ENCODE measurements at regions not wholly inside any gene's neighbourhood (a gene's known extent, or its start where the extent isn't known, plus 50 kb on each side); places are given as distances from the start of the nearest gene placed in this dataset.

DNA sequence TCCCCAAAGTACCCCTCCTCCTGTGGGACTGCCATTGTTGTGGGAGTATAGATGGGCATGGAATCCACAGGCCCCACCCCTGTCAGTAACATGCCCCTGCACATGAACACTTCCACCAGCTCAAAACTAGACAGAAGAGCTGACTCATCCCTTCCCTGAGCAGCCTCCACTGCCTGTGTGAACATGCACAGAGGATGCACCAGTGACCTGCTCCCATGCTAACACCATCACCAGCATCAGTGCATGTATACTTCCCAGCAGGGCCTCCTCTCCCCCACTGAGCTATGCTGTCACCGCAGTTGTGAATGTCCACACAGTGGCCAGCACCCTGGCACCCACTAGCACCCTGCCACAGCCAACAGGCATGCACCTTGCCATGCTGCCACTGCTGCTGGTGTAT lies 939.8 kb downstream of the EFNA5 start:
- no peak for TF ChIP-seq JUND (IDR thresholded peaks at IDR 0.05; ENCODE audit: low read depth)
- in situ Hi-C loops (cut with HindIII; ENCODE audit: low pct_unique_long_range_greater_than_20kb, low sequenced_read_pairs), result no loop called here
- no peak for DNase-seq (ENCODE audit: low read depth in 1 of 2, low spot score in 1 of 2)

DNA sequence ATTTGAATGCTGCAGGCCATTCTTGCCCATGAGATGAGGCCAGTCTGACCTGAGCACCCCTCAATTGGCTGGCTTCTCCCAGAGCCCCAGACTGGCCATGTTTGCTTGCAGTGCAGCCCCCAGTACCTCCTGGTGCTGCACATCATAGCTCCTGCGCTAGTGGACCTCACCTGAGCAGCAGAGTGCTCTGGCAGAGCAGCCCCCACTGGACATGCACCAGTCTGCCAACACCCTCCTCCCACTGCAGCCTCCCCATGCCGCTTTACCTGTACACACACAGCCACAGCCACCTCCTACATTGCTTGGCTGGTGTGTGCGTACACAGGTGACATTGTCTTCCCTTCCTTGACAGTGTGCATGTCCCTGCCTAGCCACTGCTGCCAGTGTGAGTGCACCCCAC lies 940.2 kb downstream of the EFNA5 start:
- TF ChIP-seq JUND (IDR thresholded peaks at IDR 0.05; ENCODE audit: low read depth), result no peak
- in situ Hi-C loops (cut with HindIII; ENCODE audit: low pct_unique_long_range_greater_than_20kb, low sequenced_read_pairs), result no loop called here
- no peak for DNase-seq (ENCODE audit: low read depth in 1 of 2, low spot score in 1 of 2)

DNA sequence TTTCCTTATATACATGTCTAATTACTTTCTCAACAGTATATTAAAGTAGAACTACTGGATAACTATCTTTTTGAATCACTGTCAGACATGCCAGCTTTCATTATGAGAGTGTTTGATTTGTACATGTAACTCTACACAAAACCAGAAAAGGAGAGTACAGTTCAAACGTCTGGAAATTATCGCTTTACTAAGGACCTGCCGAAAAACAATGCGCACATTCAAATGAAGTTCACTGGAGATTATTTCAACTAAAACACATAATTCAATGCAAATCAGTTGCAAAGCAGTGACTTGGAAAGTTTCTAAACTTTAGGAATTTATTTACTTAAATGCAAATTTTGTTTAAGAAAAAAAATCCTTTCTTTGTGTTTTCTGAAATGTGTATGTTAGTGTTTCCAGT lies 942.5 kb downstream of the EFNA5 start:
- DNase-seq (ENCODE audit: low read depth in 1 of 2, low spot score in 1 of 2), result no peak
- in situ Hi-C loops (cut with HindIII; ENCODE audit: low pct_unique_long_range_greater_than_20kb, low sequenced_read_pairs), result no loop called here
- TF ChIP-seq JUND (IDR thresholded peaks at IDR 0.05; ENCODE audit: low read depth), result no peak

DNA sequence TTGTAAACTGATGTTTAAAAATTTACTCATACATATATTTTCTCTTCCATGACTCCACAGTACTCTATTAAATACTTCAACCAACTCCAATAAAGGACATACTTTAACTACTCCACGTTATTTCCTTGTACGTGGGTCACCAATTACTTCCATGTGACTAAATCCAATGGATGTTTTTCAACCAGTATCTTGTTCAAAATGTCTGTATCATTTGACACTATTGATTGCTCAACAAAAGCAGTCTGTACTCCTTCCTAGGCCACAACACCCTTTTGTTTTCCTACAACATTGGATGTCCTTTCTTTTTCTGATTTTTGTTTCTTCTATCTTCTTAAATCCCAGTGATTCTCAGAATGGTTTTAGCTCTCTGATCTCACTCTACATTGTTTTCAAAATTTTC lies 943.7 kb downstream of the EFNA5 start:
- DNase-seq (ENCODE audit: low read depth in 1 of 2, low spot score in 1 of 2), result no peak
- TF ChIP-seq JUND (IDR thresholded peaks at IDR 0.05; ENCODE audit: low read depth), result no peak
- in situ Hi-C loops (cut with HindIII; ENCODE audit: low pct_unique_long_range_greater_than_20kb, low sequenced_read_pairs), result no loop called here

DNA sequence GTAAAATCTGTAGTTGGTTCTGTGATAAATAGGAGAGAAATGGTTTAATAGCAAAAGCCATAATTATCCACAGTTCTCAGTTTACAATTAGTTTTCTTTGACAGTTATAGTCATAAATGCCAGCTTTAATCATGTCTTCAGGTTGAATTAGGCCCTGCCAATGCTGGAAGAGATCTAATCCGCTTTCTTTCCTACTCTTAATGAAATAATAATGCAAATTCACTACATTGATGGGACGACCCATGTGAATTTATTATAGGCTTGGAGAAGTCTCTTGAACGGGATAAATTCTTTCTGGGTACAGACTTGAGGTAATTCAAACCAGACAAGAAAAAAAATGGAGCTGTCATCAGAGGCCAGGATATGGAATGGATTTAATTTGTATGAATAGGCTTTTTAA lies 950.4 kb downstream of the EFNA5 start:
- DNase-seq (ENCODE audit: low read depth in 1 of 2, low spot score in 1 of 2), result no peak
- TF ChIP-seq JUND (IDR thresholded peaks at IDR 0.05; ENCODE audit: low read depth), result no peak
- in situ Hi-C loops (cut with HindIII; ENCODE audit: low pct_unique_long_range_greater_than_20kb, low sequenced_read_pairs), result no loop called here

DNA sequence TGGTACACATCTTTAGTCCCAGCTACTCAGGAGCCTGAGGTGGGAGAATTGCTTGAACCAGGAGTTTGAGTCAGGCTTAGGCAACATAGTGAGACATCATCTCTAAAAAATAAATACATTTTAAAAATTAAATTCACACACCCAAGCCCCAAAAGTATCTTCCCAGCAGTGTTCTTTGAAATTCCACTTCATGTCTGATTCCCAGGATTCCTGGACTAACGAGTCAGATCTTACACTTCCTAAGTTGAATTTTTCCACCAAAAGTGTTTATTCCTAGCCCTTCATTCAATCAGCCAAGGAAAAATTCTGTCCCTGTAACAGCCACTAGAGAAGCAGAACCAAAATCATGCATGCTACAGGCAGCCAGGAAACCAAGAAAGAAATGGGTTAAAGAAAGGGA lies 970.9 kb downstream of the EFNA5 start:
- in situ Hi-C loops (cut with HindIII; ENCODE audit: low pct_unique_long_range_greater_than_20kb, low sequenced_read_pairs), result no loop called here
- no peak for TF ChIP-seq JUND (IDR thresholded peaks at IDR 0.05; ENCODE audit: low read depth)
- no peak for DNase-seq (ENCODE audit: low read depth in 1 of 2, low spot score in 1 of 2)

DNA sequence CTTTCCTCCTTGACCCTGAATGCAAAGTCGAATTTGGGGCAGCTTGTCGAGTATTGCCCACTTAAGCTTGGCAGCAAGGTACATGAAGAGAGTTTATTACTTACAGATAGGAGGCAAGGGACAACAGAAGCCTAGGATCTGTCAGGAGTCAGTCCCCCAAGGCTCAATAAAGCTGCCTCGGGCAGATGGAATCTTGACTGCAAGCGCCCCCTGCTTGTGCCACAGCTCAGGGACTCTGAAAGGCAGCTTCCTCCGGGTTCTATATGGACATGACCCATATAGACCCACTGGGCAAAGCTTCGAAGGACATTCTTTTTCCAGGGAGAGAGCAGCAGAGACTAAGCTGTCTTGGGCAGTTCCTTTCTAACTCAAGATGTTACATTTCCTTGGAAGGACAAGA lies 971.5 kb downstream of the EFNA5 start:
- in situ Hi-C loops (cut with HindIII; ENCODE audit: low pct_unique_long_range_greater_than_20kb, low sequenced_read_pairs), result no loop called here
- no peak for TF ChIP-seq JUND (IDR thresholded peaks at IDR 0.05; ENCODE audit: low read depth)
- DNase-seq (ENCODE audit: low read depth in 1 of 2, low spot score in 1 of 2), result no peak

DNA sequence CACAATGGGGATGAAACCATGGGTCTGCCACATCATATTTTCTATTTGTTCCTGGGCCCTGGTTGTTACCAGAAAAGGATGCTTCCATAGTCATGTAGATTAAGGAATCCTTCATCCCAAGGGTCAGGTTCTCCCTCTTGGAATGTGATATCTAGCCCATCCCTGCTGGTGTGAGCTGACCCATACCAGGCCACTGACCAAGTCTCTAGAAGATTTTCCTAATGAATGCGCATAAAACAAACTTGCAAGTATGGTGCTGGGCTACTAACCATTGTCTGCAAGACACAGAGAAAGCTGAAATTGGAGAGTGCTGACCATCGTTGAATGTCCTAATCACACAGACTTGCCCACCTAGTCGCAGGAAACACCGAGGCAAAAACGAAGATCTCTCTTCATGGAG lies 972.6 kb downstream of the EFNA5 start:
- no peak for TF ChIP-seq JUND (IDR thresholded peaks at IDR 0.05; ENCODE audit: low read depth)
- DNase-seq (ENCODE audit: low read depth in 1 of 2, low spot score in 1 of 2), result no peak
- in situ Hi-C loops (cut with HindIII; ENCODE audit: low pct_unique_long_range_greater_than_20kb, low sequenced_read_pairs), result no loop called here

DNA sequence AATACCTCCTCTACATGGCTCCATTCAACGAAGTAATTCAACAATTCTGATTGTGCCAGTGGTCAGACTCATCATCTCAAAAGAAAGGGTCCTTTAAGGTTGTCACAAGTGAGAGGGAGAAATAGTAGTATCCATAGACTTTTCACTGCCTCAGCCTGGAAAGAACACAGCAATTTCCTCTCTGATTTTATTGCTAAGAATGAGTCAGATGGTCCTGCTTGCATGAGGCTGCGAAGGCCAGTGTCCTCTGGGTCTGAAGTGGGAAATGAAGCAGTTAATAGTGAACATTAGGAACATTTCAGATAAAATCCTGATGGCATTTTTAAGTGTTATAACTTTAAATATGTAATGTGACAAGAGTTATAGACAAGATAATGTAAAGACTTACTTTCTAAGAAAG lies 979.0 kb downstream of the EFNA5 start:
- no peak for TF ChIP-seq JUND (IDR thresholded peaks at IDR 0.05; ENCODE audit: low read depth)
- in situ Hi-C loops (cut with HindIII; ENCODE audit: low pct_unique_long_range_greater_than_20kb, low sequenced_read_pairs), result no loop called here
- no peak for DNase-seq (ENCODE audit: low read depth in 1 of 2, low spot score in 1 of 2)

DNA sequence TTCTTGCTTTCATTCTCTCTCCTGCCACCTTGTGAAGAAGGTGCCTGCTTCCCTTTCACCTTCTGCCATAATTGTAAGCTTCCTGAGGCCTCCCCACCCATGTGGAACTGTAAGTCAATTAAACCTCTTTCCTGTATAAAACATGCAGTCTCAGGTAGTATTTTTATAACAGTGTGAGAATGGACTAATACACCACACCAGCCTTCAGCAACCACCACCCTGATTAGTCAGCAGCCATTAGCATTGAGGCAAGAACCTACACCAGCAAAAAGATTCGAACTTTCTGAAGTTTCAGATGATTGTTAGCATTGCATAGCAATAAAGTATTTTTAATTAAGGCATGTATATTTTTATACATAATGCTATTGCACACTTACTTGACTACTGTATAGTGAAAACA lies 980.2 kb downstream of the EFNA5 start:
- no peak for DNase-seq (ENCODE audit: low read depth in 1 of 2, low spot score in 1 of 2)
- TF ChIP-seq JUND (IDR thresholded peaks at IDR 0.05; ENCODE audit: low read depth), result no peak
- in situ Hi-C loops (cut with HindIII; ENCODE audit: low pct_unique_long_range_greater_than_20kb, low sequenced_read_pairs), result no loop called here

DNA sequence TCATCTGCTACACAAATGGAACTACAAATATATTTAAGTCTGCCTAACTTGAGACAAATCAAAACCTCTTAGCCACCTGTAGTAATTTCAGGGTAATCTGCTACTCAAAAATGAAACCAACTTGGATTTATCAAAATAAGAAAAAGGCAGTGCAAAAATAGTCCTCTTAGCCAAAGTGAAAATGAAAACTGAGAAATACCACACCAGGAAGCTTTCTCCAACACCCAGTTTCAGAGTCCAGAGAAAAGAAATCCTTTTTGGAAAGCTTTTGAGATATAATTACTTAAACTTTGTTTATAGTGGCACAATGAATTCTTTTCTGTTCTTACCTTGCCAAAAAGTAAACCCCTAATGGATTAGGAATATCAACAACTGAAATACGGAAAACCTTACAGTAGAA lies 990.4 kb downstream of the EFNA5 start:
- in situ Hi-C loops (cut with HindIII; ENCODE audit: low pct_unique_long_range_greater_than_20kb, low sequenced_read_pairs), result no loop called here
- DNase-seq (ENCODE audit: low read depth in 1 of 2, low spot score in 1 of 2), result no peak
- no peak for TF ChIP-seq JUND (IDR thresholded peaks at IDR 0.05; ENCODE audit: low read depth)

DNA sequence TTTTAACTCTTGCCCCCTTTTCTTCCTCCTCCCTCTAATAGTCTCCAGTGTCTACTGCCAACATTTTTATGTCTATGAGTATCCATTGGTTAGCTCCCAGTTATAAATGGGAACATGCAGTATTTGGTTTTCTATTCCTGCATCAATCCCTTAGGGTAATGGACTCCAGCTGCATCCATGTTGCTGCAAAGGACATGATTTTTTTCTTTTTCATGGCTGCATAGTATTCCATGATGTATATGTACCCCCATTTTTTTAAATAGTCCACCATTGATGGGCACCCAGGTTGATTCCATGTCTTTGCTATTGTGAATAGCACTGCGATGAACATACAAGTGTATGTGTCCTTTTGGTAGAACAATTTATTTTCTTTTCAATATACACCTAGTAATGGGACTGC lies 993.7 kb downstream of the EFNA5 start:
- no peak for TF ChIP-seq JUND (IDR thresholded peaks at IDR 0.05; ENCODE audit: low read depth)
- in situ Hi-C loops (cut with HindIII; ENCODE audit: low pct_unique_long_range_greater_than_20kb, low sequenced_read_pairs), result no loop called here
- no peak for DNase-seq (ENCODE audit: low read depth in 1 of 2, low spot score in 1 of 2)

DNA sequence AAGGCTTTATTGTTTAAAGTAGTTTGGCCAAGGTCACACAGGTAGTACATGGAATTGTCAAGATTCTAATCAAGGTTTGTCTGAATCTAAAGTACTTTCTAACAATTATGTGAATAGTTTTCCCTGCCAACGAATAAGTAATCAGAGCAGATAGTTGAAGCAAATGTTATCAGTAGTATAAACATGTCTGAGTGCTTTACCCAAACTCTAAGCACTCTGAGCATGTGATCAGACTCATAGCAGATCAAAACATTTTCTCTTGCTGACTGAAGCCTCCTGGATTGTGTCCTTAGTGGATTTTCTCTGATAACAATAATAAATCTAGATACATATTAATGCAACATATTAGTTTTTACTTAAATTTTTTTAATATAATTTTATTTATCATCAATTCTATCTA lies 995.0 kb downstream of the EFNA5 start:
- no peak for DNase-seq (ENCODE audit: low read depth in 1 of 2, low spot score in 1 of 2)
- no peak for TF ChIP-seq JUND (IDR thresholded peaks at IDR 0.05; ENCODE audit: low read depth)
- in situ Hi-C loops (cut with HindIII; ENCODE audit: low pct_unique_long_range_greater_than_20kb, low sequenced_read_pairs), result no loop called here

DNA sequence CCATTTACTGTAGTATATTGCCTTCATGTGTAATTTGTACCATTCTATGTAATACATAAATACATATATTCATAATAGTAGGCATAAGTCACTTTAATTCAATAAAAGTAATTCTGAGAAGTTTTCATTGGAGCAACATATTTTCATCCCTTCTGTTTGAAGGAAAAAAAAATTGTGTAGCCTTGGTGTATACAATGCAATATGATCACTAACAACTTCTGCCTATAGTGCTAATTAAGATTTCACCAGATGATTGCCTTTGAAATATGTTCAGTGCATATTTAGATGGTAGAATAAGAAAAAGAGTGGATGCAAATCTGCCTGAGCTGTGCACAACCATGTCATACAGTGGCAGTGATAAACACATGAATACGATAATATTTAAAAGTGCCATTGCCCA lies 996.8 kb downstream of the EFNA5 start:
- in situ Hi-C loops (cut with HindIII; ENCODE audit: low pct_unique_long_range_greater_than_20kb, low sequenced_read_pairs), result no loop called here
- DNase-seq (ENCODE audit: low read depth in 1 of 2, low spot score in 1 of 2), result no peak
- TF ChIP-seq JUND (IDR thresholded peaks at IDR 0.05; ENCODE audit: low read depth), result no peak

DNA sequence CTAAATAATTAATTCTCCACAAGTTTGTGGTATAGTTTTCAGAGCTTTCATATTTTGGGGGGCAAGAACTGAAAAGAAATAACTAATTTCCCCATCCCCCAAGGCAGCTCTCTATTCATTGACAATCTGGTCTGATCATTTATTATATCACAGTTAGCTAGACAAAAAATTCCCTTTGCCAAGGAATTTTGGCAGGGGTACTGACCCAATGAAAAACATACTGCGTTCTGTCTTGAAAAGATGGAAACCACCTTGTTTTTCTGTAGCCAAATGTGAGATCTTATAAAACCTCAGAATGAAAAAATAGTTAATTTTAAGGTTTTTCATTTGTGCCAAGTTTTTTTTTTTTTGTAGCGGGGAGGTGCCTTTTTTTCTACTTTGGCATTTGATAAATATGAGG lies 1008.9 kb downstream of the EFNA5 start:
- in situ Hi-C loops (cut with HindIII; ENCODE audit: low pct_unique_long_range_greater_than_20kb, low sequenced_read_pairs), result no loop called here
- TF ChIP-seq JUND (IDR thresholded peaks at IDR 0.05; ENCODE audit: low read depth), result no peak
- DNase-seq (ENCODE audit: low read depth in 1 of 2, low spot score in 1 of 2), result no peak
